GM21737 (cell line): ENCODE measurements at regions not wholly inside any gene's neighbourhood (a gene's known extent, or its start where the extent isn't known, plus 50 kb on each side); places are given as distances from the start of the nearest gene placed in this dataset.
"Not testable (repeated sequence)": the region's sequence is repeated elsewhere in the genome, so short reads cannot be mapped to it uniquely, and the experiment has no call there.

ENCODE experiments used
- ATAC-seq: cut with Tn5 transposase; IDR thresholded peaks from one replicate; pipeline ENCODE4 v1.9.1; 2021; ENCODE audit warnings: mild to moderate bottlenecking, moderate library complexity; ENCODE audit not compliant: unreplicated experiment

- no peak for ATAC-seq
Observed at GRCh38 chr10:28986117-28986792, 302.6 kb upstream of the LYZL1 start.

GRCh38 chr10:28986856-28987255 lies 302.0 kb upstream of the LYZL1 start:
- no peak for ATAC-seq

GRCh38 chr10:28987555-28988320 lies 301.1 kb upstream of the LYZL1 start:
- ATAC-seq = no peak

GRCh38 chr10:28988980-28989379 lies 299.9 kb upstream of the LYZL1 start:
- ATAC-seq = no peak

GRCh38 chr10:28991333-28992270 lies 297.3 kb upstream of the LYZL1 start:
- ATAC-seq = no peak

GRCh38 chr10:28993056-28993455 lies 295.8 kb upstream of the LYZL1 start:
- no peak for ATAC-seq

- ATAC-seq = no peak
Observed at GRCh38 chr10:28993861-28994260, 295.0 kb upstream of the LYZL1 start.

- ATAC-seq = not testable (repeated sequence)
Observed at GRCh38 chr10:28994802-28995201, 294.1 kb upstream of the LYZL1 start.

- ATAC-seq = no peak
Observed at GRCh38 chr10:28995497-28995896, 293.4 kb upstream of the LYZL1 start.

- ATAC-seq = no peak
Observed at GRCh38 chr10:28996345-28996744, 292.5 kb upstream of the LYZL1 start.

GRCh38 chr10:28996947-28997551 lies 291.8 kb upstream of the LYZL1 start:
- no peak for ATAC-seq

- no peak for ATAC-seq
Observed at GRCh38 chr10:28997734-28998133, 291.1 kb upstream of the LYZL1 start.

GRCh38 chr10:29001801-29002200 lies 287.1 kb upstream of the LYZL1 start:
- no peak for ATAC-seq

- ATAC-seq = not testable (repeated sequence)
Observed at GRCh38 chr10:29003014-29003413, 285.9 kb upstream of the LYZL1 start.

GRCh38 chr10:29005988-29006387 lies 282.9 kb upstream of the LYZL1 start:
- ATAC-seq = no peak

GRCh38 chr10:29007370-29007747 lies 281.5 kb upstream of the LYZL1 start:
- ATAC-seq = no peak

- ATAC-seq = no peak
Observed at GRCh38 chr10:29007748-29008610, 280.9 kb upstream of the LYZL1 start.

- ATAC-seq = no peak
Observed at GRCh38 chr10:29009464-29009863, 279.4 kb upstream of the LYZL1 start.

- no peak for ATAC-seq
Observed at GRCh38 chr10:29011516-29011915, 277.4 kb upstream of the LYZL1 start.

- no peak for ATAC-seq
Observed at GRCh38 chr10:29012926-29013554, 275.8 kb upstream of the LYZL1 start.
